ENCODE measurements at regions not wholly inside any gene's neighbourhood (a gene's known extent, or its start where the extent isn't known, plus 50 kb on each side); places are given as distances from the start of the nearest gene placed in this dataset.

- TF ChIP-seq CTCF (IDR thresholded peaks at IDR 0.05; ENCODE audit: low read length) (no peak), EZH2 (IDR thresholded peaks at IDR 0.05; ENCODE audit: borderline replicate concordance, low read length) (no peak)
Measured at GRCh38 chr5:10115669-10116068, 134.0 kb downstream of the ATPSCKMT start.
